HCT116 (cell line): ENCODE measurements at regions not wholly inside any gene's neighbourhood (a gene's known extent, or its start where the extent isn't known, plus 50 kb on each side); places are given as distances from the start of the nearest gene placed in this dataset.

Experiments
- ATAC-seq: fragments of 200-7000 bp; cut with Tn5 transposase; 2 replicates; pipeline ENCODE4 v1.9.1; 2020; ENCODE audit warnings: mild to moderate bottlenecking, moderate library complexity
- BruUV-seq: library from RNA; stranded (reverse); fragments of 400-500 nt; replicated peaks from 2 replicates; lab custom pipeline; 2021; lab: Mats Ljungman, UMichigan
- CTCF ChIA-PET: fragments of 300-600 bp; sonication (Branson Sonifier 250); formaldehyde crosslinking; loops from one replicate; lab custom pipeline; 2021; ENCODE audit warnings: antibody characterized with exemption; lab: Charles Lee
- POLR2A ChIA-PET: fragments of 300-600, 350-600 bp; sonication (Branson Sonifier 250); formaldehyde crosslinking; loops from one replicate; lab custom pipeline; 2021; ENCODE audit warnings: antibody characterized with exemption; lab: Charles Lee
- RAD21 ChIA-PET, 2 experiments: fragments of 300-600 bp; sonication (Branson Sonifier 250); formaldehyde crosslinking; loops; one replicate each; lab custom pipeline; 2023; ENCODE audit warnings: low total read pairs in 2 of 2; ENCODE audit not compliant: uncharacterized antibody in 2 of 2, unreplicated experiment in 2 of 2, low non-redundant PET in 1 of 2; lab: Charles Lee
- DNase-seq: peaks from one replicate; pipeline ENCODE4 v3.0.0-alpha.2; 2010; ENCODE audit warnings: low read depth, low spot score
- H2AFZ ChIP-seq: fragments of 200-600 bp; shearing (Covaris generic), sonication (generic); 2 replicates; pipeline ENCODE4 v1.6.1; 2017; ENCODE audit warnings: low read depth, mixed run types, mixed read lengths, antibody characterized with exemption, low read length; ENCODE audit not compliant: poor library complexity, severe bottlenecking
- H3K27ac ChIP-seq: 2 replicates; pipeline ENCODE4 v1.5.1; 2012; ENCODE audit warnings: low read depth, low read length
- H3K27me3 ChIP-seq: fragments of 200-600 bp; sonication (generic); 2 replicates; pipeline ENCODE4 v1.6.1; 2016; ENCODE audit warnings: mixed run types, low read length, mixed read lengths; ENCODE audit not compliant: insufficient read depth
- H3K36me3 ChIP-seq, 2 experiments: fragments of 200-500 bp in 1 of 2; fragments of 200-600 bp in 1 of 2; sonication (Bioruptor generic) in 1 of 2; sonication (generic) in 1 of 2; 2 replicates each; pipeline versions ENCODE4 v1.5.1 to v1.6.1; 2014 to 2016; ENCODE audit warnings: low read length in 2 of 2, inconsistent platforms in 1 of 2, mixed read lengths in 1 of 2, mixed run types in 1 of 2; ENCODE audit not compliant: insufficient read depth in 2 of 2, control insufficient read depth in 1 of 2
- H3K4me1 ChIP-seq, 2 experiments: fragments of 200-600 bp in 1 of 2; sonication (generic) in 1 of 2; 2 replicates each; pipeline versions ENCODE4 v1.5.1 to v1.6.1; 2012 to 2017; ENCODE audit warnings: low read length in 2 of 2, inconsistent platforms in 1 of 2, mild to moderate bottlenecking in 1 of 2, mixed read lengths in 1 of 2, mixed run types in 1 of 2, moderate library complexity in 1 of 2; ENCODE audit not compliant: insufficient read depth in 2 of 2, control insufficient read depth in 1 of 2
- H3K4me2 ChIP-seq: fragments of 200-600 bp; sonication (generic); 2 replicates; pipeline ENCODE4 v1.6.1; 2017; ENCODE audit warnings: mixed run types, low read length, mixed read lengths
- H3K4me3 ChIP-seq, 2 experiments: fragments of 200-600 bp in 1 of 2; sonication (generic) in 1 of 2; replicated peaks in 1 of 2; 2 replicates each; pipeline ENCODE4 v1.5.1; 2011 to 2016; ENCODE audit warnings: low read length in 2 of 2, control low read depth in 1 of 2, low read depth in 1 of 2, mild to moderate bottlenecking in 1 of 2, mixed read lengths in 1 of 2, mixed run types in 1 of 2
- H3K79me2 ChIP-seq: fragments of 200-600 bp; sonication (generic); 2 replicates; pipeline ENCODE4 v1.6.1; 2017; ENCODE audit warnings: mild to moderate bottlenecking, mixed run types, low read length, moderate library complexity, mixed read lengths; ENCODE audit not compliant: insufficient read depth
- H3K9ac ChIP-seq: fragments of 200-600 bp; sonication (generic); 2 replicates; pipeline ENCODE4 v1.6.1; 2016; ENCODE audit warnings: low read length, mixed read lengths
- H3K9me2 ChIP-seq: fragments of 200-600 bp; sonication (generic), shearing (Covaris generic); 2 replicates; pipeline ENCODE4 v1.6.1; 2017; ENCODE audit warnings: mixed run types, mild to moderate bottlenecking, moderate library complexity; ENCODE audit not compliant: insufficient read depth
- H3K9me3 ChIP-seq, 2 experiments: fragments of 200-500 bp in 1 of 2; fragments of 200-600 bp in 1 of 2; sonication (Bioruptor generic) in 1 of 2; sonication (generic) in 1 of 2; 2 replicates each; pipeline ENCODE4 v1.6.1; 2014 to 2017; ENCODE audit warnings: low read length in 2 of 2, mixed read lengths in 2 of 2, inconsistent platforms in 1 of 2, low read depth in 1 of 2, mild to moderate bottlenecking in 1 of 2, mixed run types in 1 of 2, moderate library complexity in 1 of 2; ENCODE audit not compliant: control insufficient read depth in 1 of 2, insufficient read depth in 1 of 2
- H4K20me1 ChIP-seq: fragments of 200-600 bp; sonication (generic), shearing (Covaris generic); 2 replicates; pipeline ENCODE4 v1.6.1; 2017; ENCODE audit warnings: mixed run types, mild to moderate bottlenecking, moderate library complexity; ENCODE audit not compliant: insufficient read depth
- CEBPB ChIP-seq: IDR thresholded peaks from 2 replicates; pipeline ENCODE4 v1.6.1; 2012; ENCODE audit warnings: low read depth
- ELF1 ChIP-seq: IDR thresholded peaks from 2 replicates; pipeline ENCODE4 v1.6.1; 2012; ENCODE audit warnings: low read depth, borderline replicate concordance
- EZH2 ChIP-seq: fragments of 200-600 bp; sonication (generic); IDR thresholded peaks from 2 replicates; pipeline ENCODE4 v1.6.1; 2017; ENCODE audit warnings: antibody characterized with exemption, mixed run types
- EZH2phosphoT487 ChIP-seq: fragments of 200-600 bp; IDR thresholded peaks from 2 replicates; pipeline ENCODE4 v1.6.1; 2018; ENCODE audit warnings: antibody characterized with exemption, borderline replicate concordance
- FOSL1 ChIP-seq: IDR thresholded peaks from 2 replicates; pipeline ENCODE4 v1.6.1; 2012; ENCODE audit warnings: low read depth
- JUND ChIP-seq: IDR thresholded peaks from 2 replicates; pipeline ENCODE4 v1.6.1; 2012
- POLR2A ChIP-seq: IDR thresholded peaks from 2 replicates; pipeline ENCODE4 v1.7.0; 2011; ENCODE audit warnings: borderline replicate concordance; ENCODE audit not compliant: insufficient read depth, insufficient read length; ENCODE audit errors: extremely low read depth
- POLR2AphosphoS5 ChIP-seq: IDR thresholded peaks from 2 replicates; pipeline ENCODE4 v1.6.1; 2011; ENCODE audit warnings: mild to moderate bottlenecking, low read depth, low read length, moderate library complexity
- RAD21 ChIP-seq: IDR thresholded peaks from 2 replicates; pipeline ENCODE4 v1.6.1; 2012; ENCODE audit warnings: low read depth, mild to moderate bottlenecking
- SIN3A ChIP-seq: IDR thresholded peaks from 2 replicates; pipeline ENCODE4 v1.6.1; 2012; ENCODE audit warnings: low read depth
- SRF ChIP-seq: IDR thresholded peaks from 2 replicates; pipeline ENCODE4 v1.6.1; 2012; ENCODE audit warnings: low read depth
- TCF7L2 ChIP-seq: IDR thresholded peaks from 2 replicates; pipeline ENCODE4 v1.7.0; 2011; ENCODE audit warnings: borderline replicate concordance, inconsistent platforms; ENCODE audit not compliant: insufficient read depth, insufficient read length; ENCODE audit errors: extremely low read depth
- YY1 ChIP-seq: IDR thresholded peaks from 2 replicates; pipeline ENCODE4 v1.6.1; 2011; ENCODE audit warnings: low read length, low read depth, moderate library complexity, mild to moderate bottlenecking; ENCODE audit not compliant: insufficient replicate concordance; ENCODE audit errors: extremely low read depth
- ZFX ChIP-seq: fragments of 450-650 bp; IDR thresholded peaks from 2 replicates; pipeline ENCODE4 v1.6.1; 2017
- ZNF274 ChIP-seq: fragments of 200-500 bp; sonication (Bioruptor generic); IDR thresholded peaks from 2 replicates; pipeline ENCODE4 v1.6.1; 2014; ENCODE audit warnings: mild to moderate bottlenecking, low read depth, low read length, inconsistent platforms
- intact Hi-C: fragments of 100-400 bp; cut with micrococcal nuclease; formaldehyde crosslinking; loops from 2 replicates; pipeline ENCODE4 v1.10.0; 2022
- TF ChIP-seq, protein P1 (sequence below): IDR thresholded peaks from 2 replicates; pipeline ENCODE4 v1.6.1; 2012
- TF ChIP-seq, protein P2 (sequence below), 3 experiments: fragments of 200-600 bp in 1 of 3; sonication (generic) in 1 of 3; IDR thresholded peaks in 2 of 3; conservative IDR thresholded peaks in 1 of 3; 2 replicates each; pipeline ENCODE4 v1.5.1; 2012 to 2017; ENCODE audit warnings: low read depth in 2 of 3, low read length in 2 of 3, antibody characterized with exemption in 1 of 3, borderline replicate concordance in 1 of 3, control low read depth in 1 of 3, mild to moderate bottlenecking in 1 of 3, mixed read lengths in 1 of 3, mixed run types in 1 of 3, moderate library complexity in 1 of 3; ENCODE audit not compliant: insufficient read depth in 1 of 3

DNA sequence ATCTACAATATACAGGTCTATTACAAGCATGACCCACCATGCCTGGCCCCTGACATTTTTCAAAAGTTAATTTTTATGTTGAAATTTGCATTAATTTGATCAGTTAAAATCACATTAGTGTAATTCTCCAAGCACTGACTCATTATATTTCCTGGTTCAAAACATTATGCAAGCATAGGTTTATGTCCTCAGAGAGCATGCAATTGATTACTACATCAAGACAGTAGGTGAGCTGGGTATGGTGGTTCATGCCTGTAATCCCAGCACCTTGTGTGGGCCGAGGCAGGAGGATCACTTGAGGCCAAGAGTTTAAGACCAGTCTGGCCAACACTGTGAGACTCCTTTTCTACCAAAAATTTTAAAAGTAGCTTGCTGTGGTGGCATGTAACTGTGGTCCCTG is 248.8 kb upstream of the KLHL1 start:
- POLR2A ChIA-PET, result no interaction called here
- intact Hi-C loops, result loop anchor here (10.0 kb wide), 1 partner anchor 208 kb away; no protein-coding TSS in a partner anchor

DNA sequence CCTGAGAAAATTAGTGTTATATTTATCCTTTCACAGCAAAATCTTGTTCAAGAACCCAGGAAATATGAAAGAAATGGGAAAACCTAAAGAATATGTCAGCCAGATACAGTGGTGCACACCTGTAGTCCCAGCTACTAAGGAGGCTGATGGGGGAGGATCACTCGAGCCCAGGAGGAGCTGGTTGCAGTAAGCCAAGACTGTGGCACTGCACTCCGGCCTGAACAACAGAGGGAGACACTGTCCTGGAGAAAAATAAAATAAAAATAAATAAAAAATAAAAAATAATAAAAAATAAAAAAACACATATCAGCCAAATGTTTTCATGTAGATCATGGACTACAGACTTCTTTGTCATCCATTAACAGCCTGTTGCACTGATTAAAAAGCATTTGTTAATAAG is 244.8 kb upstream of the KLHL1 start:
- Histone ChIP-seq H3K27me3 (no peaks in the 10 kb centered on the region), H3K9me2 (no peaks in the 10 kb centered on the region), H3K4me2 (no peak overlapping the region), H3K9ac (no peak overlapping the region), H3K27ac (no peak overlapping the region), H4K20me1 (no peaks in the 10 kb centered on the region), H2AFZ (no peak overlapping the region), H3K4me3 (no peak overlapping the region), H3K4me1 (no peaks in the 10 kb centered on the region), H3K9me3 (no peaks in the 10 kb centered on the region), H3K79me2 (no peaks in the 10 kb centered on the region), H3K36me3 (no peaks in the 10 kb centered on the region)
- POLR2A ChIA-PET, result no interaction called here
- no peak for ATAC-seq
- DNase-seq, result no peak
- no TSS peak for BruUV-seq
- intact Hi-C loops, result loop anchor here (10.0 kb wide), 1 partner anchor 212 kb away; no protein-coding TSS in a partner anchor
- RAD21 ChIA-PET, result no interaction called here
- CTCF ChIA-PET, result interaction anchor here (0.7 kb wide), 1 partner anchor 213 kb away, joined by 3 read pairs; no protein-coding TSS in a partner anchor
- no peak for TF ChIP-seq EZH2phosphoT487
- TF ChIP-seq, protein P1, sequence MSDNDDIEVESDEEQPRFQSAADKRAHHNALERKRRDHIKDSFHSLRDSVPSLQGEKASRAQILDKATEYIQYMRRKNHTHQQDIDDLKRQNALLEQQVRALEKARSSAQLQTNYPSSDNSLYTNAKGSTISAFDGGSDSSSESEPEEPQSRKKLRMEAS, result no peak
- TF ChIP-seq RAD21, result no peak
- no peak for TF ChIP-seq SIN3A
- no peak for TF ChIP-seq FOSL1
- no peak for TF ChIP-seq JUND
- no peak for TF ChIP-seq ZNF274
- TF ChIP-seq YY1, result no peak
- no peak for TF ChIP-seq ELF1
- no peak for TF ChIP-seq EZH2
- TF ChIP-seq POLR2A, result no peak
- TF ChIP-seq CEBPB, result no peak
- no peak for TF ChIP-seq SRF
- TF ChIP-seq, protein P2, sequence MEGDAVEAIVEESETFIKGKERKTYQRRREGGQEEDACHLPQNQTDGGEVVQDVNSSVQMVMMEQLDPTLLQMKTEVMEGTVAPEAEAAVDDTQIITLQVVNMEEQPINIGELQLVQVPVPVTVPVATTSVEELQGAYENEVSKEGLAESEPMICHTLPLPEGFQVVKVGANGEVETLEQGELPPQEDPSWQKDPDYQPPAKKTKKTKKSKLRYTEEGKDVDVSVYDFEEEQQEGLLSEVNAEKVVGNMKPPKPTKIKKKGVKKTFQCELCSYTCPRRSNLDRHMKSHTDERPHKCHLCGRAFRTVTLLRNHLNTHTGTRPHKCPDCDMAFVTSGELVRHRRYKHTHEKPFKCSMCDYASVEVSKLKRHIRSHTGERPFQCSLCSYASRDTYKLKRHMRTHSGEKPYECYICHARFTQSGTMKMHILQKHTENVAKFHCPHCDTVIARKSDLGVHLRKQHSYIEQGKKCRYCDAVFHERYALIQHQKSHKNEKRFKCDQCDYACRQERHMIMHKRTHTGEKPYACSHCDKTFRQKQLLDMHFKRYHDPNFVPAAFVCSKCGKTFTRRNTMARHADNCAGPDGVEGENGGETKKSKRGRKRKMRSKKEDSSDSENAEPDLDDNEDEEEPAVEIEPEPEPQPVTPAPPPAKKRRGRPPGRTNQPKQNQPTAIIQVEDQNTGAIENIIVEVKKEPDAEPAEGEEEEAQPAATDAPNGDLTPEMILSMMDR (IDR thresholded peaks at IDR 0.05 in 2 of 3, conservative IDR thresholded peaks at IDR 0.05 in 1 of 3; ENCODE audit: borderline replicate concordance in 1 of 3, insufficient read depth in 1 of 3, low read depth in 2 of 3, low read length in 2 of 3), result no peak

More for the DNA sequence above, 248.8 kb upstream of the KLHL1 start:
- ChIA-PET RAD21 (no interaction called here), CTCF (no interaction called here)
- Histone ChIP-seq H3K36me3 (no peaks in the 10 kb centered on the region), H2AFZ (no peak overlapping the region), H3K4me1 (no peaks in the 10 kb centered on the region), H3K27ac (no peak overlapping the region), H3K27me3 (no peaks in the 10 kb centered on the region), H3K79me2 (no peaks in the 10 kb centered on the region), H4K20me1 (no peaks in the 10 kb centered on the region; the same call in 1 of the 2 replicates), H3K4me2 (no peak overlapping the region), H3K4me3 (no peak overlapping the region), H3K9me2 (no peaks in the 10 kb centered on the region), H3K9me3 (0 out of 4 replicates have a peak, but pooled peaks cover 0 to 3% of the 10 kb centered on the region in 2 experiments), H3K9ac (no peak overlapping the region)
- BruUV-seq, result no TSS peak
- no peak for TF ChIP-seq POLR2AphosphoS5
- no peak for TF ChIP-seq CEBPB
- TF ChIP-seq TCF7L2, result no peak
- TF ChIP-seq YY1, result no peak
- TF ChIP-seq ELF1, result no peak
- no peak for TF ChIP-seq ZFX
- ATAC-seq (no peak), DNase-seq (no peak)
